ENCODE measurements at regions not wholly inside any gene's neighbourhood (a gene's known extent, or its start where the extent isn't known, plus 50 kb on each side); places are given as distances from the start of the nearest gene placed in this dataset.

GRCh38 chr6:113182370-113183141 is 674.6 kb upstream of the MARCKS start:
- peak; percentile 4 to 89; a peak in 3 of 4 replicates for TF ChIP-seq EP300 (IDR thresholded peaks at IDR 0.05; ENCODE audit: borderline replicate concordance in 1 of 2, low read depth in 1 of 2, low read length in 1 of 2)
- TF ChIP-seq TAF1 (IDR thresholded peaks at IDR 0.05; ENCODE audit: borderline replicate concordance, low read depth, low read length) = no peak
- TF ChIP-seq REST (IDR thresholded peaks at IDR 0.05; ENCODE audit: low read depth, low read length) = no peak
- TF ChIP-seq CHD2 (IDR thresholded peaks at IDR 0.05; ENCODE audit: low read length, partially characterized antibody) = no peak
- no peak; the same call in 1 of the 2 replicates for TF ChIP-seq MAX (IDR thresholded peaks at IDR 0.05; ENCODE audit: low read depth)
- TF ChIP-seq, protein P1, sequence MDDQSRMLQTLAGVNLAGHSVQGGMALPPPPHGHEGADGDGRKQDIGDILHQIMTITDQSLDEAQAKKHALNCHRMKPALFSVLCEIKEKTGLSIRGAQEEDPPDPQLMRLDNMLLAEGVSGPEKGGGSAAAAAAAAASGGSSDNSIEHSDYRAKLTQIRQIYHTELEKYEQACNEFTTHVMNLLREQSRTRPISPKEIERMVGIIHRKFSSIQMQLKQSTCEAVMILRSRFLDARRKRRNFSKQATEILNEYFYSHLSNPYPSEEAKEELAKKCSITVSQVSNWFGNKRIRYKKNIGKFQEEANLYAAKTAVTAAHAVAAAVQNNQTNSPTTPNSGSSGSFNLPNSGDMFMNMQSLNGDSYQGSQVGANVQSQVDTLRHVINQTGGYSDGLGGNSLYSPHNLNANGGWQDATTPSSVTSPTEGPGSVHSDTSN (IDR thresholded peaks at IDR 0.05) = peak; percentile 91
- no peak for TF ChIP-seq EZH2phosphoT487 (IDR thresholded peaks at IDR 0.05; ENCODE audit: borderline replicate concordance, low read depth)
- TF ChIP-seq, protein P2, sequence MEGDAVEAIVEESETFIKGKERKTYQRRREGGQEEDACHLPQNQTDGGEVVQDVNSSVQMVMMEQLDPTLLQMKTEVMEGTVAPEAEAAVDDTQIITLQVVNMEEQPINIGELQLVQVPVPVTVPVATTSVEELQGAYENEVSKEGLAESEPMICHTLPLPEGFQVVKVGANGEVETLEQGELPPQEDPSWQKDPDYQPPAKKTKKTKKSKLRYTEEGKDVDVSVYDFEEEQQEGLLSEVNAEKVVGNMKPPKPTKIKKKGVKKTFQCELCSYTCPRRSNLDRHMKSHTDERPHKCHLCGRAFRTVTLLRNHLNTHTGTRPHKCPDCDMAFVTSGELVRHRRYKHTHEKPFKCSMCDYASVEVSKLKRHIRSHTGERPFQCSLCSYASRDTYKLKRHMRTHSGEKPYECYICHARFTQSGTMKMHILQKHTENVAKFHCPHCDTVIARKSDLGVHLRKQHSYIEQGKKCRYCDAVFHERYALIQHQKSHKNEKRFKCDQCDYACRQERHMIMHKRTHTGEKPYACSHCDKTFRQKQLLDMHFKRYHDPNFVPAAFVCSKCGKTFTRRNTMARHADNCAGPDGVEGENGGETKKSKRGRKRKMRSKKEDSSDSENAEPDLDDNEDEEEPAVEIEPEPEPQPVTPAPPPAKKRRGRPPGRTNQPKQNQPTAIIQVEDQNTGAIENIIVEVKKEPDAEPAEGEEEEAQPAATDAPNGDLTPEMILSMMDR (IDR thresholded peaks at IDR 0.05) = peak; percentile 41
- TF ChIP-seq RCOR1 (IDR thresholded peaks at IDR 0.05; ENCODE audit: low read length) = no peak
- no peak; the same call in 1 of the 2 replicates for TF ChIP-seq GABPA (IDR thresholded peaks at IDR 0.05; ENCODE audit: low read depth)
- TF ChIP-seq SMC3 (IDR thresholded peaks at IDR 0.05; ENCODE audit: low read depth, low read length) = no peak; the same call in 1 of the 2 replicates
- peak; percentile 94 for TF ChIP-seq TCF12 (IDR thresholded peaks at IDR 0.05)
- TF ChIP-seq USF2 (IDR thresholded peaks at IDR 0.05; ENCODE audit: borderline replicate concordance, low read depth, low read length) = no peak
- no peak for TF ChIP-seq GATA2 (CRISPR knock-in tag; IDR thresholded peaks at IDR 0.05)

Measured in SK-N-SH (cell line).